B cell (primary cell): ENCODE measurements at regions not wholly inside any gene's neighbourhood (a gene's known extent, or its start where the extent isn't known, plus 50 kb on each side); places are given as distances from the start of the nearest gene placed in this dataset.

Experiments used
- ATAC-seq: fragments of 200-7000 bp; cut with Tn5 transposase; one replicate; pipeline ENCODE4 v1.10.0; 2021; ENCODE audit warnings: low read depth, mild to moderate bottlenecking, moderate number of reproducible peaks, moderate library complexity
- CTCF ChIA-PET: fragments of 350-600 bp; sonication (Branson Sonifier 250); formaldehyde crosslinking; loops from one replicate; lab custom pipeline; 2021; ENCODE audit warnings: antibody characterized with exemption, inconsistent platforms; lab: Charles Lee
- POLR2A ChIA-PET: fragments of 350-600 bp; sonication (Branson Sonifier 250); formaldehyde crosslinking; loops from one replicate; lab custom pipeline; 2021; ENCODE audit warnings: antibody characterized with exemption; lab: Charles Lee
- DNase-seq: peaks from one replicate; pipeline ENCODE4 v3.0.0; 2013
- H2AFZ ChIP-seq: 2 replicates; pipeline ENCODE4 v1.6.1; 2012; ENCODE audit warnings: mild to moderate bottlenecking, low read depth, low read length; ENCODE audit not compliant: insufficient read depth, poor library complexity, severe bottlenecking
- H3K27ac ChIP-seq, 2 donors: 1 replicate in 1 of 2; 2 replicates in 1 of 2; pipeline ENCODE4 v1.5.1; 2012 to 2013; ENCODE audit warnings: low read length in 2 of 2, mild to moderate bottlenecking in 2 of 2, moderate library complexity in 1 of 2
- H3K27me3 ChIP-seq, 4 experiments: fragments of 200-600 bp in 1 of 4; sonication (generic) in 1 of 4; replicated peaks in 1 of 4; 1 replicate in 2 of 4; 2 replicates in 2 of 4; pipeline versions ENCODE4 v1.6.1 to v1.7.0; 2013 to 2016; ENCODE audit warnings: low read length in 3 of 4, mild to moderate bottlenecking in 2 of 4, mixed read lengths in 1 of 4, moderate library complexity in 1 of 4; ENCODE audit not compliant: insufficient read depth in 4 of 4, control insufficient read depth in 3 of 4; ENCODE audit errors: control extremely low read depth in 1 of 4
- H3K36me3 ChIP-seq, 2 experiments: replicated peaks in 1 of 2; 1 replicate in 1 of 2; 2 replicates in 1 of 2; pipeline versions ENCODE4 v1.6.1 to v1.7.1; 2013; ENCODE audit warnings: low read length in 1 of 2; ENCODE audit not compliant: insufficient read depth in 2 of 2, control insufficient read depth in 1 of 2; ENCODE audit errors: control extremely low read depth in 1 of 2, extremely low read depth in 1 of 2
- H3K4me1 ChIP-seq, 2 donors: fragments of 200-600 bp in 1 of 2; sonication (generic) in 1 of 2; 1 replicate in 1 of 2; 2 replicates in 1 of 2; pipeline versions ENCODE4 v1.5.1 to v1.6.1; 2013 to 2017; ENCODE audit warnings: low read length in 2 of 2; ENCODE audit not compliant: control insufficient read depth in 2 of 2, insufficient read depth in 2 of 2
- H3K4me2 ChIP-seq: replicated peaks from 2 replicates; pipeline ENCODE3; 2012; ENCODE audit warnings: mild to moderate bottlenecking, low read depth, low read length; ENCODE audit not compliant: poor library complexity, severe bottlenecking
- H3K4me3 ChIP-seq, 5 experiments: fragments of 200-600 bp in 1 of 5; sonication (generic) in 1 of 5; 1 replicate in 3 of 5; 2 replicates in 2 of 5; pipeline versions ENCODE4 v1.5.1 to v1.7.0; 2011 to 2016; ENCODE audit warnings: low read length in 4 of 5, mild to moderate bottlenecking in 4 of 5, low read depth in 2 of 5, control low read depth in 1 of 5, moderate library complexity in 1 of 5; ENCODE audit not compliant: insufficient read depth in 1 of 5; ENCODE audit errors: control extremely low read depth in 1 of 5, extremely low read depth in 1 of 5
- H3K79me2 ChIP-seq: fragments of 200-600 bp; sonication (generic); one replicate; pipeline ENCODE4 v1.6.0; 2016; ENCODE audit warnings: low read length; ENCODE audit not compliant: control insufficient read depth, insufficient read depth
- H3K9ac ChIP-seq: fragments of 200-600 bp; sonication (generic); 2 replicates; pipeline ENCODE4 v1.6.1; 2017; ENCODE audit warnings: mild to moderate bottlenecking, low read length, moderate library complexity
- H3K9me3 ChIP-seq, 3 donors: one replicate each; pipeline versions ENCODE4 v1.6.1 to v1.7.1; 2013; ENCODE audit warnings: low read length in 2 of 3; ENCODE audit not compliant: control insufficient read depth in 2 of 3, insufficient read depth in 1 of 3; ENCODE audit errors: control extremely low read depth in 1 of 3
- H4K20me1 ChIP-seq: 2 replicates; pipeline ENCODE4 v1.6.0; 2012; ENCODE audit warnings: mild to moderate bottlenecking, low read length; ENCODE audit not compliant: insufficient read depth, control insufficient read depth, poor library complexity, severe bottlenecking
- H3K27ac Mint-ChIP-seq: one replicate; pipeline ENCODE4 v1.8.0; 2021; ENCODE audit warnings: mixed read lengths
- H3K27me3 Mint-ChIP-seq: one replicate; pipeline ENCODE4 v1.8.0; 2021; ENCODE audit warnings: mixed read lengths
- H3K4me1 Mint-ChIP-seq: one replicate; pipeline ENCODE4 v1.8.0; 2021; ENCODE audit warnings: mixed read lengths
- H3K4me3 Mint-ChIP-seq: one replicate; pipeline ENCODE4 v1.8.0; 2021; ENCODE audit warnings: mixed read lengths
- H3K9me3 Mint-ChIP-seq: one replicate; pipeline ENCODE4 v1.8.0; 2022; ENCODE audit warnings: mixed read lengths; ENCODE audit not compliant: insufficient read depth
- CTCF ChIP-seq: fragments of 200-600 bp; IDR thresholded peaks from one replicate; pipeline ENCODE4 v1.8.0; 2022; ENCODE audit warnings: antibody characterized with exemption, mild to moderate bottlenecking
- EZH2 ChIP-seq: IDR thresholded peaks from 2 replicates; pipeline ENCODE4 v1.6.1; 2012; ENCODE audit warnings: borderline replicate concordance, low read depth, mild to moderate bottlenecking, moderate library complexity, low read length; ENCODE audit not compliant: insufficient read depth, poor library complexity, severe bottlenecking
- WGBS: methylation state at CpG from one replicate; pipeline ENCODE4 v1.1.5; 2013; ENCODE audit warnings: missing lambda C conversion rate; ENCODE audit not compliant: insufficient coverage; 5-methylcytosine and 5-hydroxymethylcytosine counted together
- intact Hi-C: fragments of 100-400 bp; cut with micrococcal nuclease; formaldehyde crosslinking; loops from one replicate; pipeline ENCODE4 v1.10.0; 2022

GRCh38 chr12:61531195-61531594 lies 729.0 kb upstream of the USP15 start:
- WGBS, result no CpG with 5 or more reads among the region's 4 CpGs
- CTCF ChIA-PET, result no interaction called here

DNA sequence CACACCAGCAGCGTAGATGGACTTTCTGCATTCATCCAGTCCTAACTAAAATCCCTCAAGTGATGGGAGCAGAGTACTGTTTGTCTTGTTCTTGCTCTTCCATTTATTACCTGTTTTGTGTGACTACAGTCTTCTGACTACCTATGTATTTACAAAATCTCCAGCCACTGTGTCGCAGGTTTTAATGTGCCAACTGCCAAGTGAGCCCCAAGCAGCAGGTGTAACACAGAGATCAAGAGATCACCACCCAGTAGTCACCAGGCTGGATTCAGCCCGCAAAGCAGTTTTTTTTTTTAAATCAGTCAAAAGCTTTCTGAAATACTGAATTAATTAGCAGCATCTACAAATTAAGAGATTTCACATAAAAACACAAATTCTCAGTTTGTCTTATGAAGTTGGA lies 724.1 kb upstream of the USP15 start:
- no peaks in the 10 kb centered on the region for H3K9me3 Mint-ChIP-seq
- ATAC-seq, result no peak
- no peaks in the 10 kb centered on the region for H4K20me1 ChIP-seq
- ChIA-PET POLR2A (no interaction called here), CTCF (no interaction called here)
- H3K4me2 ChIP-seq, result no peak overlapping the region
- H3K4me3 ChIP-seq, result no peak overlapping the region
- no peaks in the 10 kb centered on the region for H3K36me3 ChIP-seq
- H3K9me3 ChIP-seq, result no peaks in the 10 kb centered on the region
- no peak overlapping the region for H3K27ac Mint-ChIP-seq
- DNase-seq, result no peak
- no peaks in the 10 kb centered on the region for H3K4me1 Mint-ChIP-seq
- H3K27ac ChIP-seq, result no peak overlapping the region
- H3K27me3 ChIP-seq, result no peaks in the 10 kb centered on the region
- 88% methylated on average over 1 of the region's 3 CpGs for whole genome bisulfite sequencing
- TF ChIP-seq EZH2, result no peak
- TF ChIP-seq CTCF, result no peak
- intact Hi-C loops, result no loop called here
- H3K4me1 ChIP-seq, result no peaks in the 10 kb centered on the region
- no peak overlapping the region for H3K9ac ChIP-seq
- no peak overlapping the region for H2AFZ ChIP-seq
- no peaks in the 10 kb centered on the region for H3K79me2 ChIP-seq
- no peaks in the 10 kb centered on the region for H3K27me3 Mint-ChIP-seq
- no peak overlapping the region for H3K4me3 Mint-ChIP-seq

More at GRCh38 chr12:61531195-61531594, 729.0 kb upstream of the USP15 start:
- no peak overlapping the region for H3K4me2 ChIP-seq
- no peak for ATAC-seq
- no peak for TF ChIP-seq CTCF
- no peak for TF ChIP-seq EZH2
- H3K9ac ChIP-seq, result no peak overlapping the region
- intact Hi-C loops, result no loop called here
- no peak overlapping the region for H3K4me3 ChIP-seq
- no peaks in the 10 kb centered on the region for H4K20me1 ChIP-seq
- POLR2A ChIA-PET, result no interaction called here
- Mint-ChIP-seq H3K9me3 (peaks cover 2% of the 10 kb centered on the region), H3K27ac (no peak overlapping the region), H3K27me3 (no peaks in the 10 kb centered on the region), H3K4me1 (no peaks in the 10 kb centered on the region), H3K4me3 (no peak overlapping the region)
- no peaks in the 10 kb centered on the region for H3K4me1 ChIP-seq
- H2AFZ ChIP-seq, result no peak overlapping the region
- H3K79me2 ChIP-seq, result no peaks in the 10 kb centered on the region
- no peaks in the 10 kb centered on the region for H3K9me3 ChIP-seq
- H3K36me3 ChIP-seq, result no peaks in the 10 kb centered on the region
- DNase-seq, result no peak
- no peak overlapping the region for H3K27ac ChIP-seq
- no peaks in the 10 kb centered on the region for H3K27me3 ChIP-seq
